CD14-positive monocyte (primary cell): ENCODE measurements at regions not wholly inside any gene's neighbourhood (a gene's known extent, or its start where the extent isn't known, plus 50 kb on each side); places are given as distances from the start of the nearest gene placed in this dataset.

ENCODE experiments used
- DNase-seq, 3 donors: peaks; one replicate each; pipeline ENCODE4 v3.0.0-alpha.2; 2011 to 2022
- H2AFZ ChIP-seq: 2 replicates; pipeline ENCODE4 v1.6.0; 2012; ENCODE audit warnings: mild to moderate bottlenecking, low read depth, low read length, inconsistent platforms; ENCODE audit not compliant: insufficient read depth, poor library complexity, severe bottlenecking
- H3K27ac ChIP-seq, 2 donors: 1 replicate in 1 of 2; 2 replicates in 1 of 2; pipeline ENCODE4 v1.5.1; 2012 to 2013; ENCODE audit warnings: low read length in 2 of 2, control low read depth in 1 of 2, inconsistent platforms in 1 of 2, low read depth in 1 of 2, mild to moderate bottlenecking in 1 of 2
- H3K27me3 ChIP-seq, 2 donors: one replicate each; pipeline versions ENCODE4 v1.6.0 to v1.6.1; 2011 to 2013; ENCODE audit warnings: low read length in 2 of 2; ENCODE audit not compliant: control insufficient read depth in 2 of 2, insufficient read depth in 2 of 2
- H3K36me3 ChIP-seq, 2 donors: replicated peaks in 1 of 2; 1 replicate in 1 of 2; 2 replicates in 1 of 2; pipeline versions ENCODE4 v1.5.1 to v1.6.1; 2012 to 2013; ENCODE audit warnings: low read length in 2 of 2, control low read depth in 1 of 2, inconsistent platforms in 1 of 2, mild to moderate bottlenecking in 1 of 2; ENCODE audit not compliant: insufficient read depth in 2 of 2, control insufficient read depth in 1 of 2
- H3K4me1 ChIP-seq, 2 donors: 1 replicate in 1 of 2; 2 replicates in 1 of 2; pipeline versions ENCODE4 v1.5.1 to v1.6.1; 2012 to 2013; ENCODE audit warnings: low read length in 2 of 2, control low read depth in 1 of 2, inconsistent platforms in 1 of 2, mild to moderate bottlenecking in 1 of 2, moderate library complexity in 1 of 2; ENCODE audit not compliant: insufficient read depth in 2 of 2, control insufficient read depth in 1 of 2
- H3K4me2 ChIP-seq: replicated peaks from 2 replicates; pipeline ENCODE3; 2012; ENCODE audit warnings: low read length, moderate library complexity, mild to moderate bottlenecking; ENCODE audit not compliant: poor library complexity, severe bottlenecking; ENCODE audit errors: extremely low read depth
- H3K4me3 ChIP-seq, 3 experiments: fragments of 200-600 bp in 1 of 3; sonication (generic) in 1 of 3; replicated peaks in 1 of 3; 1 replicate in 2 of 3; 2 replicates in 1 of 3; pipeline ENCODE4 v1.5.1; 2011 to 2013; ENCODE audit warnings: low read length in 3 of 3, mild to moderate bottlenecking in 3 of 3, control low read depth in 2 of 3, low read depth in 2 of 3, inconsistent platforms in 1 of 3, moderate library complexity in 1 of 3
- H3K79me2 ChIP-seq: 2 replicates; pipeline ENCODE4 v1.6.0; 2012; ENCODE audit warnings: mild to moderate bottlenecking, control low read depth, inconsistent platforms, low read length, moderate library complexity; ENCODE audit not compliant: insufficient read depth
- H3K9ac ChIP-seq: 2 replicates; pipeline ENCODE4 v1.6.0; 2017; ENCODE audit warnings: low read length, mild to moderate bottlenecking; ENCODE audit not compliant: insufficient read depth, poor library complexity, severe bottlenecking
- H3K9me3 ChIP-seq, 2 donors: replicated peaks in 1 of 2; 1 replicate in 1 of 2; 2 replicates in 1 of 2; pipeline versions ENCODE4 v1.5.1 to v1.6.1; 2012 to 2013; ENCODE audit warnings: low read length in 2 of 2, control low read depth in 1 of 2; ENCODE audit not compliant: control insufficient read depth in 1 of 2, insufficient read depth in 1 of 2
- H4K20me1 ChIP-seq: 2 replicates; pipeline ENCODE4 v1.6.0; 2012; ENCODE audit warnings: mild to moderate bottlenecking, low read length, control low read depth, moderate library complexity; ENCODE audit not compliant: insufficient read depth
- H3K27ac Mint-ChIP-seq, 7 donors: one replicate each; pipeline ENCODE4 v1.8.0; 2020; ENCODE audit warnings: mild to moderate bottlenecking in 7 of 7, mixed read lengths in 7 of 7, moderate library complexity in 6 of 7, inconsistent platforms in 2 of 7
- H3K27me3 Mint-ChIP-seq, 3 donors: one replicate each; pipeline ENCODE4 v1.8.0; 2021 to 2022; ENCODE audit warnings: low read depth in 3 of 3, mild to moderate bottlenecking in 3 of 3, mixed read lengths in 3 of 3, moderate library complexity in 3 of 3, inconsistent platforms in 1 of 3
- H3K36me3 Mint-ChIP-seq, 2 donors: one replicate each; pipeline ENCODE4 v1.8.0; 2020; ENCODE audit warnings: mixed read lengths in 2 of 2, inconsistent platforms in 1 of 2, mild to moderate bottlenecking in 1 of 2
- H3K4me1 Mint-ChIP-seq: one replicate; pipeline ENCODE4 v1.8.0; 2020; ENCODE audit warnings: mild to moderate bottlenecking, mixed read lengths
- H3K4me3 Mint-ChIP-seq, 2 donors: one replicate each; pipeline ENCODE4 v1.8.0; 2020; ENCODE audit warnings: mild to moderate bottlenecking in 2 of 2, mixed read lengths in 2 of 2, moderate library complexity in 1 of 2
- H3K9me3 Mint-ChIP-seq, 7 donors: one replicate each; pipeline ENCODE4 v1.8.0; 2020 to 2022; ENCODE audit warnings: mixed read lengths in 7 of 7, mild to moderate bottlenecking in 6 of 7, moderate library complexity in 6 of 7, inconsistent platforms in 2 of 7
- CTCF ChIP-seq: fragments of 200-600 bp; IDR thresholded peaks from one replicate; pipeline ENCODE4 v1.8.0; 2022; ENCODE audit warnings: antibody characterized with exemption, mild to moderate bottlenecking
- WGBS: methylation state at CpG from one replicate; pipeline ENCODE4 v1.1.5; 2013; ENCODE audit warnings: missing lambda C conversion rate; ENCODE audit not compliant: insufficient coverage; 5-methylcytosine and 5-hydroxymethylcytosine counted together
- intact Hi-C, 2 donors: fragments of 100-400 bp; cut with micrococcal nuclease; formaldehyde crosslinking; loops; one replicate each; pipeline versions ENCODE4 v1.15.0 to v1.15.1; 2023

GRCh38 chr12:3432868-3433267 lies 58.1 kb upstream of the PRMT8 start:
- no peak overlapping the region for H3K9ac ChIP-seq
- no peaks in the 10 kb centered on the region for H3K36me3 ChIP-seq
- H2AFZ ChIP-seq = no peak overlapping the region
- H3K4me2 ChIP-seq = no peak overlapping the region
- no peaks in the 10 kb centered on the region for H3K79me2 ChIP-seq
- TF ChIP-seq CTCF = no peak
- no peaks in the 10 kb centered on the region for H4K20me1 ChIP-seq
- no peaks in the 10 kb centered on the region for H3K4me1 Mint-ChIP-seq
- H3K27ac ChIP-seq = no peak overlapping the region
- H3K9me3 Mint-ChIP-seq = peaks cover 0 to 16% (median 4%) of the 10 kb centered on the region in 7 donors
- H3K36me3 Mint-ChIP-seq = no peaks in the 10 kb centered on the region
- no peaks in the 10 kb centered on the region for H3K4me1 ChIP-seq
- H3K27ac Mint-ChIP-seq = no peak overlapping the region
- peaks cover 10 to 16% (median 10%) of the 10 kb centered on the region in 3 donors for H3K27me3 Mint-ChIP-seq
- no peaks in the 10 kb centered on the region for H3K27me3 ChIP-seq
- no peaks in the 10 kb centered on the region for H3K9me3 ChIP-seq
- no peak overlapping the region for H3K4me3 Mint-ChIP-seq
- DNase-seq = no peak
- H3K4me3 ChIP-seq = no peak overlapping the region
- no CpG with 5 or more reads among the region's 4 CpGs for WGBS
- intact Hi-C loops = no loop called here

GRCh38 chr12:3436461-3437065 lies 54.4 kb upstream of the PRMT8 start:
- H3K4me2 ChIP-seq = no peak overlapping the region
- no peaks in the 10 kb centered on the region for H3K4me1 ChIP-seq
- no peak overlapping the region for H3K4me3 ChIP-seq
- TF ChIP-seq CTCF = no peak
- no peaks in the 10 kb centered on the region for H3K9me3 ChIP-seq
- no peaks in the 10 kb centered on the region for H3K4me1 Mint-ChIP-seq
- H4K20me1 ChIP-seq = no peaks in the 10 kb centered on the region
- H3K9ac ChIP-seq = no peak overlapping the region
- H3K4me3 Mint-ChIP-seq = no peak overlapping the region
- intact Hi-C loops = no loop called here
- no peak overlapping the region for H2AFZ ChIP-seq
- no peak for DNase-seq
- no peak overlapping the region for H3K27ac Mint-ChIP-seq
- no peaks in the 10 kb centered on the region for H3K36me3 ChIP-seq
- whole genome bisulfite sequencing = 94% methylated on average over 11 of the region's 13 CpGs
- H3K79me2 ChIP-seq = no peaks in the 10 kb centered on the region
- no peaks in the 10 kb centered on the region for H3K27me3 ChIP-seq
- H3K9me3 Mint-ChIP-seq = no peaks in the 10 kb centered on the region
- peaks cover 3 to 10% (median 6%) of the 10 kb centered on the region in 3 donors for H3K27me3 Mint-ChIP-seq
- H3K27ac ChIP-seq = no peak overlapping the region
- no peaks in the 10 kb centered on the region for H3K36me3 Mint-ChIP-seq
